HEK293 (cell line): ENCODE measurements at regions not wholly inside any gene's neighbourhood (a gene's known extent, or its start where the extent isn't known, plus 50 kb on each side); places are given as distances from the start of the nearest gene placed in this dataset.

ENCODE experiments used
- CTCF ChIA-PET: fragments of 350-600 bp; formaldehyde crosslinking; extraction: SDS; loops from one replicate; lab custom pipeline; 2021; ENCODE audit warnings: antibody characterized with exemption; lab: Yijun Ruan, JAX
- POLR2A ChIA-PET: fragments of 300-600 bp; formaldehyde crosslinking; extraction: SDS; loops from one replicate; lab custom pipeline; 2020; ENCODE audit warnings: antibody characterized with exemption, inconsistent platforms; lab: Yijun Ruan, JAX
- H3K27ac ChIP-seq: fragments of 200-500 bp; sonication (Bioruptor generic); 2 replicates; pipeline ENCODE4 v1.5.1; 2014; ENCODE audit warnings: low read depth, low read length, control low read depth, inconsistent platforms; ENCODE audit errors: extremely low read depth
- H3K36me3 ChIP-seq, 2 experiments: fragments of 200-500 bp in 1 of 2; sonication (Bioruptor generic) in 1 of 2; 1 replicate in 1 of 2; 2 replicates in 1 of 2; pipeline ENCODE4 v1.5.1; 2014 to 2017; ENCODE audit warnings: inconsistent platforms in 2 of 2, low read length in 2 of 2; ENCODE audit not compliant: control insufficient read depth in 2 of 2, insufficient read depth in 1 of 2
- H3K4me1 ChIP-seq: fragments of 200-500 bp; sonication (Bioruptor generic); 2 replicates; pipeline ENCODE4 v1.5.1; 2014; ENCODE audit warnings: mild to moderate bottlenecking, low read length, inconsistent platforms; ENCODE audit not compliant: control insufficient read depth, insufficient read depth
- H3K4me3 ChIP-seq: 2 replicates; pipeline ENCODE4 v1.5.1; 2011; ENCODE audit warnings: low read depth, mild to moderate bottlenecking, control low read depth, low read length, moderate library complexity
- H3K9me3 ChIP-seq: fragments of 200-500 bp; sonication (Bioruptor generic); 2 replicates; pipeline ENCODE4 v1.5.1; 2014; ENCODE audit warnings: low read depth, low read length, inconsistent platforms; ENCODE audit not compliant: control insufficient read depth, insufficient read depth
- IKZF3 ChIP-seq: fragments of 450-650 bp; IDR thresholded peaks from 2 replicates; pipeline ENCODE4 v1.5.0; 2018; ENCODE audit warnings: missing biosample characterization, mild to moderate bottlenecking, missing genetic modification characterization, moderate library complexity
- KLF9 ChIP-seq: fragments of 450-650 bp; formaldehyde crosslinking; IDR thresholded peaks from 2 replicates; pipeline ENCODE4 v1.5.1; 2016; ENCODE audit warnings: missing biosample characterization, missing genetic modification characterization, low read depth
- OSR2 ChIP-seq: fragments of 450-650 bp; formaldehyde crosslinking; IDR thresholded peaks from 2 replicates; pipeline ENCODE4 v1.5.1; 2016; ENCODE audit warnings: missing biosample characterization, missing genetic modification characterization
- PRDM10 ChIP-seq: fragments of 450-650 bp; formaldehyde crosslinking; IDR thresholded peaks from 2 replicates; pipeline ENCODE4 v1.5.1; 2016; ENCODE audit warnings: missing biosample characterization, missing genetic modification characterization
- SP2 ChIP-seq: fragments of 450-650 bp; formaldehyde crosslinking; IDR thresholded peaks from 2 replicates; pipeline ENCODE4 v1.5.1; 2016; ENCODE audit warnings: missing biosample characterization, missing genetic modification characterization
- TSHZ1 ChIP-seq: fragments of 450-650 bp; formaldehyde crosslinking; IDR thresholded peaks from 2 replicates; pipeline ENCODE4 v1.5.1; 2016; ENCODE audit warnings: missing biosample characterization, missing genetic modification characterization, borderline replicate concordance
- YY2 ChIP-seq: fragments of 450-650 bp; formaldehyde crosslinking; IDR thresholded peaks from 2 replicates; pipeline ENCODE4 v1.5.1; 2016; ENCODE audit warnings: missing biosample characterization, missing genetic modification characterization
- ZBTB11 ChIP-seq: fragments of 450-650 bp; formaldehyde crosslinking; conservative IDR thresholded peaks from 2 replicates; pipeline ENCODE4 v1.5.1; 2016; ENCODE audit warnings: low read depth, missing biosample characterization, missing genetic modification characterization
- ZFP3 ChIP-seq: fragments of 450-650 bp; formaldehyde crosslinking; IDR thresholded peaks from 2 replicates; pipeline ENCODE4 v1.5.1; 2016; ENCODE audit warnings: low read depth, missing biosample characterization, missing genetic modification characterization
- ZNF157 ChIP-seq: fragments of 450-650 bp; formaldehyde crosslinking; IDR thresholded peaks from 2 replicates; pipeline ENCODE4 v1.5.1; 2016; ENCODE audit warnings: missing biosample characterization, missing genetic modification characterization
- ZNF16 ChIP-seq: fragments of 450-650 bp; formaldehyde crosslinking; IDR thresholded peaks from 2 replicates; pipeline ENCODE4 v1.5.1; 2016; ENCODE audit warnings: low read depth, missing biosample characterization, missing genetic modification characterization
- ZNF26 ChIP-seq: fragments of 450-650 bp; formaldehyde crosslinking; IDR thresholded peaks from 2 replicates; pipeline ENCODE4 v1.5.1; 2016; ENCODE audit warnings: missing biosample characterization, missing genetic modification characterization
- ZNF391 ChIP-seq: fragments of 450-650 bp; formaldehyde crosslinking; IDR thresholded peaks from 2 replicates; pipeline ENCODE4 v1.5.1; 2016; ENCODE audit warnings: low read depth, missing biosample characterization, missing genetic modification characterization, borderline replicate concordance
- ZNF416 ChIP-seq: fragments of 450-650 bp; formaldehyde crosslinking; IDR thresholded peaks from 2 replicates; pipeline ENCODE4 v1.5.1; 2016; ENCODE audit warnings: missing biosample characterization, missing genetic modification characterization
- ZNF473 ChIP-seq: fragments of 450-650 bp; formaldehyde crosslinking; IDR thresholded peaks from 2 replicates; pipeline ENCODE4 v1.5.1; 2017; ENCODE audit warnings: missing biosample characterization, missing genetic modification characterization
- ZNF530 ChIP-seq: fragments of 450-650 bp; formaldehyde crosslinking; IDR thresholded peaks from 2 replicates; pipeline ENCODE4 v1.5.1; 2016; ENCODE audit warnings: low read depth, missing biosample characterization, missing genetic modification characterization
- ZNF585B ChIP-seq: fragments of 450-650 bp; formaldehyde crosslinking; IDR thresholded peaks from 2 replicates; pipeline ENCODE4 v1.5.1; 2016; ENCODE audit warnings: missing biosample characterization, missing genetic modification characterization
- ZNF626 ChIP-seq: fragments of 450-650 bp; sonication (Bioruptor Pico); formaldehyde crosslinking; IDR thresholded peaks from 2 replicates; pipeline ENCODE4 v1.5.1; 2018; ENCODE audit warnings: missing biosample characterization, missing genetic modification characterization, inconsistent platforms
- ZNF777 ChIP-seq: fragments of 450-650 bp; formaldehyde crosslinking; IDR thresholded peaks from 2 replicates; pipeline ENCODE4 v1.5.1; 2017; ENCODE audit warnings: missing biosample characterization, missing genetic modification characterization, borderline replicate concordance
- ZXDB ChIP-seq: fragments of 450-650 bp; formaldehyde crosslinking; IDR thresholded peaks from 2 replicates; pipeline ENCODE4 v1.5.1; 2016; ENCODE audit warnings: missing biosample characterization, missing genetic modification characterization

GRCh38 chr9:105908069-105908468 lies 213.7 kb downstream of the TMEM38B start:
- no peak overlapping the region for H3K27ac ChIP-seq
- no peaks in the 10 kb centered on the region for H3K9me3 ChIP-seq
- H3K4me1 ChIP-seq = no peaks in the 10 kb centered on the region
- no peak overlapping the region for H3K4me3 ChIP-seq
- ChIA-PET CTCF (interaction anchor here (1.0 kb wide), 1 partner anchor 1265 kb away, joined by 4 read pairs; no protein-coding TSS in a partner anchor), POLR2A (no interaction called here)
- TF ChIP-seq KLF9 (tag by site-specific recombination) = no peak
- TF ChIP-seq ZNF157 (tag by site-specific recombination) = no peak
- no peak for TF ChIP-seq ZNF473
- no peak for TF ChIP-seq ZNF391 (tag by site-specific recombination)
- no peak for TF ChIP-seq IKZF3 (tag by site-specific recombination)
- no peak for TF ChIP-seq ZXDB (tag by site-specific recombination)
- no peak for TF ChIP-seq OSR2 (tag by site-specific recombination)
- no peak for TF ChIP-seq ZNF26 (tag by site-specific recombination)
- no peak for TF ChIP-seq ZNF626
- TF ChIP-seq ZNF16 (tag by site-specific recombination) = no peak
- TF ChIP-seq, all 188 proteins: peak for 0
- H3K36me3 ChIP-seq = no peaks in the 10 kb centered on the region

GRCh38 chr9:105911104-105911911 lies 217.0 kb downstream of the TMEM38B start:
- TF ChIP-seq SP2 (tag by site-specific recombination) (no peak), ZFP3 (tag by site-specific recombination) (no peak), PRDM10 (no peak), ZNF585B (tag by site-specific recombination) (no peak), YY2 (no peak), ZNF777 (tag by site-specific recombination) (no peak), ZBTB11 (tag by site-specific recombination) (no peak), ZNF416 (tag by site-specific recombination) (no peak), TSHZ1 (no peak), ZNF530 (no peak)
- H3K4me1 ChIP-seq = no peaks in the 10 kb centered on the region
- H3K36me3 ChIP-seq = no peaks in the 10 kb centered on the region
- ChIA-PET CTCF (interaction anchor here (1.5 to 1.8 kb wide), 2 partner anchors 30 to 69 kb away, joined by 4 to 5 read pairs; no protein-coding TSS in a partner anchor), POLR2A (no interaction called here)
- no peaks in the 10 kb centered on the region for H3K9me3 ChIP-seq
- H3K27ac ChIP-seq = no peak overlapping the region
- H3K4me3 ChIP-seq = no peak overlapping the region
